K562 (cell line): ENCODE measurements at regions not wholly inside any gene's neighbourhood (a gene's known extent, or its start where the extent isn't known, plus 50 kb on each side); places are given as distances from the start of the nearest gene placed in this dataset.

Source experiments
- ATAC-seq: fragments of 200-7000 bp; cut with Tn5 transposase; 3 replicates; pipeline ENCODE4 v1.9.1; 2020; ENCODE audit warnings: moderate library complexity
- BruUV-seq: library from RNA; stranded (reverse); fragments of 400-500 nt; replicated peaks from 2 replicates; lab custom pipeline; 2021; lab: Mats Ljungman, UMichigan
- CTCF ChIA-PET: fragments of 300-600 bp; formaldehyde crosslinking; extraction: SDS; loops from one replicate; lab custom pipeline; 2021; ENCODE audit warnings: low intra/inter-chr PET ratio; lab: Yijun Ruan, JAX
- POLR2A ChIA-PET: fragments of 300-600, 350-650 bp; sonication (Branson Sonifier 250); formaldehyde crosslinking; extraction: SDS; loops from one replicate; lab custom pipeline; 2021; ENCODE audit warnings: antibody characterized with exemption, inconsistent platforms; lab: Yijun Ruan, JAX
- DNase-seq, 4 experiments: peaks; one replicate each; pipeline versions ENCODE4 v3.0.0 to v3.0.0-alpha.2; 2011 to 2018; ENCODE audit warnings: low spot score in 3 of 4, mixed read lengths in 3 of 4; ENCODE audit errors: extremely low read depth in 1 of 4
- FAIRE-seq: peaks from 2 replicates; lab custom pipeline; 2011; peaks lifted over from hg19 to GRCh38; lab: Jason Lieb, UNC
- H2AFZ ChIP-seq: 2 replicates; pipeline ENCODE4 v1.6.0; 2011; ENCODE audit warnings: low read depth, low read length, control low read depth, inconsistent platforms
- H3K27ac ChIP-seq: fragments of 200-600 bp; 3 replicates; pipeline ENCODE4 v1.8.0; 2011; ENCODE audit warnings: low read depth, mild to moderate bottlenecking, control low read depth, inconsistent platforms, low read length, moderate library complexity, mixed read lengths; ENCODE audit errors: extremely low read depth
- H3K27me3 ChIP-seq, 2 experiments: fragments of 300-600 bp in 1 of 2; 2 replicates in 1 of 2; 3 replicates in 1 of 2; pipeline versions ENCODE4 v1.6.0 to v1.8.0; 2011; ENCODE audit warnings: inconsistent platforms in 2 of 2, low read length in 2 of 2, mild to moderate bottlenecking in 1 of 2, mixed read lengths in 1 of 2, moderate library complexity in 1 of 2; ENCODE audit not compliant: control insufficient read depth in 2 of 2, insufficient read depth in 2 of 2
- H3K36me3 ChIP-seq: fragments of 300-600 bp; 3 replicates; pipeline ENCODE4 v1.8.0; 2011; ENCODE audit warnings: mild to moderate bottlenecking, low read length, inconsistent platforms; ENCODE audit not compliant: control insufficient read depth, insufficient read depth
- H3K4me1 ChIP-seq, 2 experiments: fragments of 200-600 bp in 1 of 2; replicated peaks in 1 of 2; 2 replicates in 1 of 2; 3 replicates in 1 of 2; pipeline versions ENCODE4 v1.5.1 to v1.8.0; 2011; ENCODE audit warnings: inconsistent platforms in 2 of 2, low read length in 2 of 2, mild to moderate bottlenecking in 1 of 2, mixed read lengths in 1 of 2, moderate library complexity in 1 of 2; ENCODE audit not compliant: control insufficient read depth in 2 of 2, insufficient read depth in 2 of 2
- H3K4me2 ChIP-seq: 2 replicates; pipeline ENCODE4 v1.6.1; 2011; ENCODE audit warnings: low read length, control low read depth, inconsistent platforms, mixed read lengths; ENCODE audit not compliant: insufficient read depth
- H3K4me3 ChIP-seq: fragments of 200-600 bp; sonication (generic), shearing (Covaris generic); 2 replicates; pipeline ENCODE4 v1.5.1; 2016; ENCODE audit warnings: control low read depth, inconsistent platforms
- H3K79me2 ChIP-seq: fragments of 200-600 bp; 3 replicates; pipeline ENCODE4 v1.8.0; 2011; ENCODE audit warnings: low read length, inconsistent platforms; ENCODE audit not compliant: control insufficient read depth, insufficient read depth
- H3K9ac ChIP-seq, 2 experiments: 2 replicates each; pipeline versions ENCODE4 v1.6.0 to v1.6.1; 2011; ENCODE audit warnings: low read depth in 2 of 2, low read length in 2 of 2, control low read depth in 1 of 2, inconsistent platforms in 1 of 2, mild to moderate bottlenecking in 1 of 2, mixed read lengths in 1 of 2; ENCODE audit not compliant: insufficient read depth in 1 of 2
- H3K9me1 ChIP-seq: one replicate; pipeline ENCODE4 v1.6.0; 2011; ENCODE audit warnings: inconsistent platforms, mild to moderate bottlenecking, low read length, moderate library complexity; ENCODE audit not compliant: control insufficient read depth, insufficient read depth
- H3K9me3 ChIP-seq: replicated peaks from 2 replicates; pipeline ENCODE4 v1.5.1; 2011; ENCODE audit warnings: low read depth, low read length, inconsistent platforms; ENCODE audit not compliant: control insufficient read depth, insufficient read depth
- H4K20me1 ChIP-seq: replicated peaks from 2 replicates; pipeline ENCODE4 v1.6.1; 2011; ENCODE audit warnings: low read length, inconsistent platforms, mixed read lengths; ENCODE audit not compliant: control insufficient read depth, insufficient read depth
- CAMTA2 ChIP-seq: fragments of 250-450 bp; sonication (Bioruptor Pico); conservative IDR thresholded peaks from 2 replicates; pipeline ENCODE4 v1.5.1; 2022
- EWSR1 ChIP-seq: fragments of 450-650 bp; IDR thresholded peaks from 2 replicates; pipeline ENCODE4 v1.6.1; 2018; ENCODE audit warnings: borderline replicate concordance, mild to moderate bottlenecking, low read depth, moderate library complexity; ENCODE audit not compliant: partially characterized antibody
- FOSL1 ChIP-seq: fragments of 200-800 bp; sonication (Bioruptor generic); conservative IDR thresholded peaks from 2 replicates; pipeline ENCODE4 v1.6.1; 2016; ENCODE audit warnings: missing genetic modification characterization, missing compliant biosample characterization
- JUND ChIP-seq, 2 experiments: IDR thresholded peaks; 2 replicates in 1 of 2; 3 replicates in 1 of 2; pipeline ENCODE4 v1.6.1; 2011; ENCODE audit warnings: borderline replicate concordance in 2 of 2, low read depth in 2 of 2, low read length in 2 of 2, improper control_type of control experiment in 1 of 2, missing biosample characterization in 1 of 2, missing genetic modification characterization in 1 of 2, missing genetic modification reagents in 1 of 2
- MEIS2 ChIP-seq: fragments of 450-650 bp; IDR thresholded peaks from 2 replicates; pipeline ENCODE4 v1.6.1; 2014; ENCODE audit warnings: mild to moderate bottlenecking; ENCODE audit not compliant: partially characterized antibody
- MIER1 ChIP-seq: fragments of 450-650 bp; IDR thresholded peaks from 2 replicates; pipeline ENCODE4 v1.6.1; 2016; ENCODE audit warnings: antibody characterized with exemption, mild to moderate bottlenecking, low read depth
- NFE2 ChIP-seq: IDR thresholded peaks from 2 replicates; pipeline ENCODE4 v1.6.1; 2014; ENCODE audit warnings: antibody characterized with exemption, low read depth
- RNF2 ChIP-seq: sonication (generic); IDR thresholded peaks from 2 replicates; pipeline ENCODE4 v1.6.1; 2016
- SIN3B ChIP-seq: fragments of 450-650 bp; IDR thresholded peaks from 2 replicates; pipeline ENCODE4 v1.6.1; 2017; ENCODE audit warnings: low read depth, mild to moderate bottlenecking, moderate library complexity
- SMAD4 ChIP-seq: fragments of 250-450 bp; sonication (Bioruptor Pico); conservative IDR thresholded peaks from 2 replicates; pipeline ENCODE4 v1.8.0; 2021; ENCODE audit warnings: inconsistent platforms, mild to moderate bottlenecking, moderate library complexity
- ZBTB1 ChIP-seq: sonication (generic); formaldehyde crosslinking; IDR thresholded peaks from 2 replicates; pipeline ENCODE4 v1.8.1; 2023; ENCODE audit warnings: missing genetic modification reagents, low read depth, mild to moderate bottlenecking, borderline replicate concordance
- ZC3H8 ChIP-seq: fragments of 450-650 bp; IDR thresholded peaks from 2 replicates; pipeline ENCODE4 v1.6.1; 2017
- WGBS: fragments of 100-300 bp; shearing (Covaris generic); methylation state at CpG from one replicate; pipeline ENCODE4 v1.1.6; 2016; ENCODE audit warnings: low coverage, mixed read lengths; ENCODE audit not compliant: insufficient coverage; ENCODE audit errors: missing lambda C conversion rate; 5-methylcytosine and 5-hydroxymethylcytosine counted together
- in situ Hi-C: fragments of 300-500 bp; cut with MboI; formaldehyde crosslinking; loops from 4 replicates; pipeline ENCODE4 v1.15.0; 2018; ENCODE audit warnings: inconsistent platforms, mixed read lengths
- intact Hi-C: fragments of 100-400 bp; cut with micrococcal nuclease; formaldehyde crosslinking; loops from 2 replicates; pipeline ENCODE4 v1.14.2; 2022
- TF ChIP-seq, protein P1 (sequence below): fragments of 450-650 bp; IDR thresholded peaks from 2 replicates; pipeline ENCODE4 v1.6.1; 2016; ENCODE audit warnings: low read depth

DNA sequence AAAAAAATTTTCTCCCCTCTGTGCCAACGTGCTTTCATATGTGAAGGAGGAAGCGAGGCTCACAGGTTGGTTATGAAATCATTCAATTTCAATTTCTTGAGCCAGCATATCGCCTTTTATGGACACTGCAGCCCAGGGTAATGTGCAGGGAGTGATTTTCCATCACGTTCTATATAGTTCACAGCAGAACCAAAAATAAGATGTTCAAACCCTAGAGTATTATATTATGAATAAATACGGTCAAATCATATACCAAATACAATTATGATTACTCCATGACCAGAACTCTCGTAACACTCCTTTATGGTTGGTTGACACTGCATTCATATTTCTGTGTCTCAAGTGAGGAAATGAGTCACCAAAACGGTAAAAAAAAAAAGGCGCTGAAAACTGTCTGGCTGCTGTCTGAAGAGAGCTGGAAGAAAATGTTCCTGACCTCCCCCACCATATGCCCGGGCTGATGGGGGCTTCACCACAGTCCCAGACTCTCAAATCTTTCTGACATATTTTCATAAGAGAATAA is 75.8 kb upstream of the UBAC2 start (continued):
- TF ChIP-seq JUND (IDR thresholded peaks at IDR 0.05; ENCODE audit: borderline replicate concordance, low read depth, low read length) (peak; percentile 69; the same call in 1 of the 2 replicates), JUND (tag; IDR thresholded peaks at IDR 0.05; ENCODE audit: borderline replicate concordance, low read depth, low read length) (0 out of 3 replicates have a peak, but pooled peaks have one; percentile 21), EWSR1 (no peak)

GRCh38 chr13:99125326-99125915 is 75.2 kb upstream of the UBAC2 start:
- ChIA-PET POLR2A (interaction anchor here (0.6 to 0.7 kb wide), 2 partner anchors 10 to 1669 kb away, joined by 3 read pairs; no protein-coding TSS in a partner anchor), CTCF (interaction anchor here (0.5 kb wide), 1 partner anchor 9 kb away, joined by 3 read pairs; no protein-coding TSS in a partner anchor)
- Histone ChIP-seq H3K4me1 (peaks cover 0 to 5% of the 10 kb centered on the region in 2 experiments; a peak in 3 of 5 replicates), H3K27ac (no peak overlapping the region), H3K4me3 (no peak overlapping the region), H3K27me3 (no peaks in the 10 kb centered on the region), H4K20me1 (no peaks in the 10 kb centered on the region), H3K9me3 (no peaks in the 10 kb centered on the region), H3K9ac (no peak overlapping the region), H3K9me1 (no peaks in the 10 kb centered on the region), H3K36me3 (no peaks in the 10 kb centered on the region), H2AFZ (no peak overlapping the region; the same call in 1 of the 2 replicates), H3K4me2 (no peak overlapping the region), H3K79me2 (no peaks in the 10 kb centered on the region)
- no peak for DNase-seq
- no TSS peak for BruUV-seq
- no peak for ATAC-seq
- FAIRE-seq, result no peak
- 79% methylated on average over 8 of the region's 9 CpGs for WGBS
- intact Hi-C loops (no loop called here), in situ Hi-C loops (no loop called here)
- TF ChIP-seq MEIS2 (no peak), ZC3H8 (no peak), ZBTB1 (CRISPR knock-in tag) (no peak), MIER1 (no peak), RNF2 (no peak), FOSL1 (tag) (peak; percentile 17), SMAD4 (0 out of 2 replicates have a peak, but pooled peaks have one; percentile 2), NFE2 (no peak), CAMTA2 (CRISPR knock-in tag) (no peak), SIN3B (no peak)
- TF ChIP-seq, protein P1, sequence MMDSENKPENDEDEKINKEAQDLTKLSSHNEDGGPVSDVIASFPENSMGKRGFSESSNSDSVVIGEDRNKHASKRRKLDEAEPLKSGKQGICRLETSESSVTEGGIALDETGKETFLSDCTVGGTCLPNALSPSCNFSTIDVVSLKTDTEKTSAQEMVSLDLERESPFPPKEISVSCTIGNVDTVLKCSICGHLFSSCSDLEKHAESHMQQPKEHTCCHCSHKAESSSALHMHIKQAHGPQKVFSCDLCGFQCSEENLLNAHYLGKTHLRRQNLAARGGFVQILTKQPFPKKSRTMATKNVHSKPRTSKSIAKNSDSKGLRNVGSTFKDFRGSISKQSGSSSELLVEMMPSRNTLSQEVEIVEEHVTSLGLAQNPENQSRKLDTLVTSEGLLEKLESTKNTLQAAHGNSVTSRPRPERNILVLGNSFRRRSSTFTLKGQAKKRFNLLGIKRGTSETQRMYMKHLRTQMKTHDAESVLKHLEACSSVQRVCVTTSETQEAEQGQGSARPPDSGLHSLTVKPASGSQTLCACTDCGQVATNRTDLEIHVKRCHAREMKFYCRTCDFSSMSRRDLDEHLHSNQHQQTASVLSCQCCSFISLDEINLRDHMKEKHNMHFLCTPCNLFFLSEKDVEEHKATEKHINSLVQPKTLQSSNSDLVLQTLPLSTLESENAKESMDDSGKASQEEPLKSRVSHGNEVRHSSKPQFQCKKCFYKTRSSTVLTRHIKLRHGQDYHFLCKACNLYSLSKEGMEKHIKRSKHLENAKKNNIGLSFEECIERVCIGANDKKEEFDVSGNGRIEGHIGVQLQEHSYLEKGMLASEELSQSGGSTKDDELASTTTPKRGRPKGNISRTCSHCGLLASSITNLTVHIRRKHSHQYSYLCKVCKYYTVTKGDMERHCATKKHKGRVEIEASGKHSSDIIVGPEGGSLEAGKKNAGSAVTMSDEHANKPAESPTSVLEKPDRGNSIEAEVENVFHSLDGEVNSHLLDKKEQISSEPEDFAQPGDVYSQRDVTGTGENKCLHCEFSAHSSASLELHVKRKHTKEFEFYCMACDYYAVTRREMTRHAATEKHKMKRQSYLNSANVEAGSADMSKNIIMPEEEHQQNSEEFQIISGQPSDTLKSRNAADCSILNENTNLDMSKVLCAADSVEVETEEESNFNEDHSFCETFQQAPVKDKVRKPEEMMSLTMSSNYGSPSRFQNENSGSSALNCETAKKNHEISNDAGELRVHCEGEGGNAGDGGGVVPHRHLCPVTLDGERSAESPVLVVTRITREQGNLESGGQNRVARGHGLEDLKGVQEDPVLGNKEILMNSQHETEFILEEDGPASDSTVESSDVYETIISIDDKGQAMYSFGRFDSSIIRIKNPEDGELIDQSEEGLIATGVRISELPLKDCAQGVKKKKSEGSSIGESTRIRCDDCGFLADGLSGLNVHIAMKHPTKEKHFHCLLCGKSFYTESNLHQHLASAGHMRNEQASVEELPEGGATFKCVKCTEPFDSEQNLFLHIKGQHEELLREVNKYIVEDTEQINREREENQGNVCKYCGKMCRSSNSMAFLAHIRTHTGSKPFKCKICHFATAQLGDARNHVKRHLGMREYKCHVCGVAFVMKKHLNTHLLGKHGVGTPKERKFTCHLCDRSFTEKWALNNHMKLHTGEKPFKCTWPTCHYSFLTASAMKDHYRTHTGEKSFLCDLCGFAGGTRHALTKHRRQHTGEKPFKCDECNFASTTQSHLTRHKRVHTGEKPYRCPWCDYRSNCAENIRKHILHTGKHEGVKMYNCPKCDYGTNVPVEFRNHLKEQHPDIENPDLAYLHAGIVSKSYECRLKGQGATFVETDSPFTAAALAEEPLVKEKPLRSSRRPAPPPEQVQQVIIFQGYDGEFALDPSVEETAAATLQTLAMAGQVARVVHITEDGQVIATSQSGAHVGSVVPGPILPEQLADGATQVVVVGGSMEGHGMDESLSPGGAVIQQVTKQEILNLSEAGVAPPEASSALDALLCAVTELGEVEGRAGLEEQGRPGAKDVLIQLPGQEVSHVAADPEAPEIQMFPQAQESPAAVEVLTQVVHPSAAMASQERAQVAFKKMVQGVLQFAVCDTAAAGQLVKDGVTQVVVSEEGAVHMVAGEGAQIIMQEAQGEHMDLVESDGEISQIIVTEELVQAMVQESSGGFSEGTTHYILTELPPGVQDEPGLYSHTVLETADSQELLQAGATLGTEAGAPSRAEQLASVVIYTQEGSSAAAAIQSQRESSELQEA, result no peak
